ENCODE measurements at regions not wholly inside any gene's neighbourhood (a gene's known extent, or its start where the extent isn't known, plus 50 kb on each side); places are given as distances from the start of the nearest gene placed in this dataset.
"Not testable (repeated sequence)": the region's sequence is repeated elsewhere in the genome, so short reads cannot be mapped to it uniquely, and the experiment has no call there.

DNA sequence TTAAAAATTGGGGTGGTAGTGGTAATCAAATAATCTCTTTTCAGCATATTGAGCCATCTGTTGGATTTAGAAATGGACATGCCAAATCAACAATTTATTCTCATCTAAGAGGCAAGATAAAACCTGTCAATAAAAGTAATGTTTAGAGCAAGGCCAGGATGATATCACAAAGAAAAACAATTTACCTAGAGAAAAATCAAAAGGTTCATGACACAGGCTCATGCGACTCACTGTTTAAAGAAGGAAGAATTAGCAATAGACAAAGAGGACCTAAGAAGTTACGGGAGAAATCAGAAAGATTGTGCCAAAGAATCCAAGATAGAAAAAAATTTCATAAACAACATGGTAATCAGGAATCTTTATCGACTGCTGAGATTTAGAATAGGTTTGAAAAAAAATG, 868.5 kb upstream of the GBE1 start:
- no peak for DNase-seq (ENCODE audit: low read depth in 4 of 4, low spot score in 3 of 4)

DNA sequence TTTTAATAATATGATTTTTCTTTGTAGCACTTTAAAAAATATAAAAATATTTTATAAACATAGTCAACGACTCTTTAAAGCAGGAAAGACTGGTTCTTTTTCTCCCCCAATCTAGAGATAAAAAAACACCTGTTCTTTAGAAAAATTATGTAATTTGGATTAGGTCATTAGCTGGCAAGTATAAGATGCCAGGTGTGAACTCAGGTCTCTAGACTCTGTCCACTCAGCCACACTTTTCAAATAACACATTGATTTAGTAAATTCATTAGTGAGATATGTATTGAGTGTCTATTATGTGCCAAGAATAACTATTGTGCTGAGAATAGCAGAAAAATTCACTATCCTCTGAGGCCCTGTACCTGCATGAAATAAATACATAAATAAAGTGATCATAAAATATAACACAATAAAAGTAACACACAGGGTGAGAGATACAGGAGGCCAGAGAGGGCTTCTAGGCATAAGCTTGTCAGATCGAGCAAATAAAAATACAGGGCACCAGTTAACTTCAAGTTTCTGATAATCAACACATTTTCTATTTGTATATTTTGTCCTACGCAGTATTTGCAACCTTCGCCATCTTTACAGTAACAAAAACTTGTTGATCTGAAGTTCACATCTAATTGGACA, 867.1 kb upstream of the GBE1 start:
- no peak for DNase-seq (ENCODE audit: low read depth in 4 of 4, low spot score in 3 of 4)

DNA sequence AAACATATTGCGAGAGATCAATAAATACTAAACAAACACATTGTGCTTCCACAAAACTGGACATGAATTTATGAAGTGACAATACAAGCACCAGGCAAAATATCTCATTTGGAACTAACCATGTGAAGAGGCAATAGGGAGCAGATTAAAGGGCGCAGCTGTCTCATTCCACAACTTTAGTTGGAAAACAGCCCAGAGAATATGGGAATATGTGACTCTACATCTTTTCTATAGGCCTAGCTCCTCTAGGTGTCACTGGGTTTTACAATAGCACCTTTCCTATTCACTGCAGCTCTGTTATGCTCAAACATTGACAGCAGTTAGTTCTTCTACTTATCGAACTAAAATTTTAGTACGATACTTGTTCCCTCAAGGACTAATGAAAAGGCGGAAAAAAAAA, 866.3 kb upstream of the GBE1 start:
- DNase-seq (ENCODE audit: low read depth in 4 of 4, low spot score in 3 of 4): no peak

DNA sequence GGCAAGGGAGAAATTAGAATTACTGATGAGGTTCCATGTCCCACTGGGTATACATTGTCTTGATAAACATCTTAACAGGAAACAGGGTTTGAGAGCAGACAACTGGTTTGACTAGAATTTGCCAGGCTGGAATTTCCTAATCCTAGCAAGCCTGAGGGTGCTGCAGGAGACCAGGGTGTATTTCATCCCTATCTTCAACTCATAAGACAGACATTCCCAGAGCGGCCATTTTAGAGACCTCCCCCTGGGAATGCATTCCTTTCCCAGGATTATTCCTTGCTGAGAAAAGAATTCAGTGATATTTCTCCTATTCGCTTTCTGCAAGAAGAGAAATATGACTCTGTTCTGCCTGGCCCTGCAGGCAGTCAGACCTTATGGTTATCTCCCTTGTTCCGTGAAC, 859.3 kb upstream of the GBE1 start:
- not testable (repeated sequence) for DNase-seq (ENCODE audit: low read depth in 4 of 4, low spot score in 3 of 4)

DNA sequence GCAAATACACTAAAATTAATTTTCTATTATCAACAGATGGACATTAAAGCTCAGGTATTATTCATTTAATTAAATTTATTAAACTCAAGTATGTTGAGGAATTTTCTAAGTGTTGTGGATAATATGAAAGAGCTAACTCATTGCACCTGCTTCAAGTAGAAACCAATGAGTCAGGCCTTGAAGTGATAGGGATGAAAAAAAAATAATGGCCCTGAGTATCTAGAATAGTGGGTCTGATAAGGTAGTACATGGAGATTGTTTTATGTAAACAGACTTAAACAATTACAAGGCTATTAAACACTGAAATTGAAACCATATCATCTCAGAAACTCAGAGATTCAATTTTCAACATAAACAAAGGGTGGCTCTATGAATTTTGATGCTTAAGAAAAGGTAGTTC, 857.1 kb upstream of the GBE1 start:
- DNase-seq (ENCODE audit: low read depth in 4 of 4, low spot score in 3 of 4): no peak

- DNase-seq (ENCODE audit: low read depth in 4 of 4, low spot score in 3 of 4): no peak
Observed at GRCh38 chr3:82610236-82610635, 848.8 kb upstream of the GBE1 start.

DNA sequence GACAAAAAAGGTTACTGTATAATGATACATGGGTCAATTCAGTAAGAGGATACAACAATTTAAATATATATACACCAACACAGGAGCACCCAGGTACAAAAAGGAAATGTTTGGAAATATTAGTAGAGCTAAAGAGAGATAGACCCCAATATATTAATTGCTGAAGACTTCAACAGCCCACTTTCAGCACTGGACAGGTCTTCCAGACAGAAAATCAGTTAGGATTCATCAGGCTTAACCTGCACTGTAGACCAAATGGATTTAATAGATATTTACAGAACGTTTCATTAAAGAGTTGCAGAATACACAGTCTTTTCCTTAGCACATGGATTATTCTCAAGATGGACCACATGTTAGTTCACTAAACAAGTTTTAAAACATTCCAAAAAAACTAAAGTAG, 845.9 kb upstream of the GBE1 start:
- DNase-seq (ENCODE audit: low read depth in 4 of 4, low spot score in 3 of 4): no peak

GRCh38 chr3:82596805-82597204, 835.4 kb upstream of the GBE1 start:
- no peak for DNase-seq (ENCODE audit: low read depth in 4 of 4, low spot score in 3 of 4)

- DNase-seq (ENCODE audit: low read depth in 4 of 4, low spot score in 3 of 4): no peak
Observed at GRCh38 chr3:82595530-82595929, 834.1 kb upstream of the GBE1 start.

DNA sequence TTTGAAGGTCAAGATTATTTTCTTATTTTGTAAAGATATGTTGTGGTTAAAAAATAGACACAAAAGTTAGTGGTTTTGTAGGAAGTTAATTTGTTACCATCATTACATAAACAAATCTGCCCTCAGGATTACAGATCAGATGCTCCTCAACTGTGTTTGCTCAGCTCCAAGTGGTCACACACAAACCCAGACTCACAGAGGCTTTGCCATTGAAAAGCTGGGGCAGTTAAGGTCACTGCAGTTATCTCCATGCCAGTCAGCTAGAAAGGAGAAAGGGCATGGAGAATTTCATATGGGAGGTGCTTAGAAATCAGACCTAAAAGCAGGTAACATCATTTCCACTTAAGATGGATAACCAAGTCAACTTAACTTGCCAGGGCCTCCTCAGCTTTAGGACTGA, 825.7 kb upstream of the GBE1 start:
- DNase-seq (ENCODE audit: low read depth in 4 of 4, low spot score in 3 of 4): no peak

DNA sequence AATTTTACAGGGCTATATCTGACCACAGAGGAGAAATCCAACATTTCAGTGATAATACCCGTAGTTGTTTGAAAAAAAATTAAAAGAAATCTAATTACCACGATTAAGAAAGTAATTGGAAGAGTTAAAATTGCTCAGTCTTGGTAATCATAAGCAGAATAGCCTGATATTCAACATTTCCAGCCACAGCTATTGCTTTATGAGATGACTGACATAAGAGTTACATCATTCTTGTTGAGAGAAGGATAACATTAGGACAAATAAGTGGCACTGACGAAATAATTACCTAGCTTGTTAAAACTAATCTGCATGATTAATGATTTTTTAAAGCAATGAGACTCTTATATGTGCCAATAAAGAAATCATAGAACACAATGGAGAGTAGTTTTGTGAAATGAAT, 825.0 kb upstream of the GBE1 start:
- no peak for DNase-seq (ENCODE audit: low read depth in 4 of 4, low spot score in 3 of 4)

- not testable (repeated sequence) for DNase-seq (ENCODE audit: low read depth in 4 of 4, low spot score in 3 of 4)
Observed at GRCh38 chr3:82586002-82586401, 824.6 kb upstream of the GBE1 start.

DNA sequence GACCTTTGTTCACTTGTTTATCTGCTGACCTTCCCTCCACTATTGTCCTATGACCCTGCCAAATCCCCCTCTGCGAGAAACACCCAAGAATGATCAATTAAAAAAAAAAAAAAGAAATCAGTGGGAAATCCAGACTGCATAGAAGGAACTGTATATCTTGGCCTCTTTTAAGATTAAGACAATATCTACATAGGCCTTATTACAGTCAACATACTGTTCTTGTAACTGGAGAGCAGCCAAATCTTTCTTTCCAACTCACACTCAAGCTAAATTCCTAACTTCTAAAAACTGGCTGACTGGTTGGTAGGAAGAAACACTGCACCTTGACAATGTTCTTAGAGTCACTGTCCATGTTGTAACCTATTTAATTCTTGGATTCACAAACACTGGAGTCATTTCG, 824.1 kb upstream of the GBE1 start:
- not testable (repeated sequence) for DNase-seq (ENCODE audit: low read depth in 4 of 4, low spot score in 3 of 4)

GRCh38 chr3:82584861-82585260, 823.4 kb upstream of the GBE1 start:
- not testable (repeated sequence) for DNase-seq (ENCODE audit: low read depth in 4 of 4, low spot score in 3 of 4)

DNA sequence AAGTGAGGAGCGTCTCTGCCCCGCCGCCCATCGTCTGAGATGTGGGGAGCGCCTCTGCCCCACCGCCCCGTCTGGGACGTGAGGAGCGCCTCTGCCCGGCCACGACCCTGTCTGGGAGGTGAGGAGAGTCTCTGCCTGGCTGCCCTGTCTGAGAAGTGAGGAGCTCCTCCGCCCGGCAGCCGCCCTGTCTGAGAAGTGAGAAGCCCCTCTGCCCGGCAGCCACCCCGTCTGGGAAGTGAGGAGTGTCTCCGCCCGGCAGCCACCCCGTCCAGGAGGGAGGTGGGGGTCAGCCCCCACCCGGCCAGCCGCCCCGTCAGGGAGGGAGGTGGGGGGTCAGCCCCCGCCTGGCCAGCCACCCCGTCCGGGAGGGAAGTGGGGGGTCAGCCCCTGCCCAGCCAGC, 823.0 kb upstream of the GBE1 start:
- DNase-seq (ENCODE audit: low read depth in 4 of 4, low spot score in 3 of 4): not testable (repeated sequence)

- DNase-seq (ENCODE audit: low read depth in 4 of 4, low spot score in 3 of 4): no peak
Observed at GRCh38 chr3:82581350-82581749, 819.9 kb upstream of the GBE1 start.

GRCh38 chr3:82572721-82573120, 811.3 kb upstream of the GBE1 start:
- no peak for DNase-seq (ENCODE audit: low read depth in 4 of 4, low spot score in 3 of 4)

GRCh38 chr3:82568776-82569338, 807.4 kb upstream of the GBE1 start:
- no peak for DNase-seq (ENCODE audit: low read depth in 4 of 4, low spot score in 3 of 4)

DNA sequence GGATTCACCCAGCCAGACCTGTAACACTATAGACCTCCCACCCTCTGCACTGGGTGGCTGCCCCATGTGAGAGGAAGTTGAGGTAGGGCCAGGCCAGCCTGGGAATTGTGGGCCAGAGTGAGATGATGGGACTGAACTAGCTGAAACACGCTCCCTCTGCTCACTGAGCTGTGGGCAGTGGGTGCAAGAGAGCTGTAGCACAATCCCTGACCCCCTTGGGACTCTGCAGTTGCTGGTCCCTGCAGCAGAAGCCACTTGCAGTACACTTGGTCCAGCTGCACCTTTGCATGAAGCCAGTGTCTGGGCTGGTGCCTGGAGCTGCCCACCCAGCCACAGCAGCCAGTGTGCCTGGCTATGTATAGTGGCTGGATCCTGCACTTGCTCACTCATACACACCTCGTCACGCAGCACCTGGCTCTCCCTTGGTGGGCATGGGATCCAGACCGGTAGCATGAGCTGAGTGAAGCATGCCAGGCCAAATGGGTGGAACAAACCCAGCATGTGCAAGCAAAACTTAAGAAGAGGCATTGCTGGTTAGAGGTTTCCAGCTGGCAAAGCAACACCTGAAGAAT, 805.7 kb upstream of the GBE1 start:
- no peak for DNase-seq (ENCODE audit: low read depth in 4 of 4, low spot score in 3 of 4)

GRCh38 chr3:82562896-82563295, 801.5 kb upstream of the GBE1 start:
- no peak for DNase-seq (ENCODE audit: low read depth in 4 of 4, low spot score in 3 of 4)

DNA sequence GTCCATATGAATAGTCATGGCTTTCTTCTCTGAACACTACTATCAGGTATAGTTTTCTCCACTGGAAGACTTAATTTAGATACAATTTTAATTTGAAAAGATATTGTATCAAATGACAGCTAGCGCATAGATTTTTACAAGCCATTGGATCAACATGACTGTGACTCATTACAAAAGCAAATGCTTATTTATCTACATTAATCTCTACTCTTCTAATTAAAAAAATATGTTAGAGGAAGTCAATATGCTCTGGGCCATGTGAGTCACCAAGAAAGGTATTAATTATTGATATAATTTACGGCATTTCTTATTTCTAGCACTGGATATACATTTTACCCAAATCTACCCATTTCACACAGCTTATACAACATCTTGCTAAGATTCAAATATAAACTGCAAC, 800.3 kb upstream of the GBE1 start:
- no peak for DNase-seq (ENCODE audit: low read depth in 4 of 4, low spot score in 3 of 4)

DNA sequence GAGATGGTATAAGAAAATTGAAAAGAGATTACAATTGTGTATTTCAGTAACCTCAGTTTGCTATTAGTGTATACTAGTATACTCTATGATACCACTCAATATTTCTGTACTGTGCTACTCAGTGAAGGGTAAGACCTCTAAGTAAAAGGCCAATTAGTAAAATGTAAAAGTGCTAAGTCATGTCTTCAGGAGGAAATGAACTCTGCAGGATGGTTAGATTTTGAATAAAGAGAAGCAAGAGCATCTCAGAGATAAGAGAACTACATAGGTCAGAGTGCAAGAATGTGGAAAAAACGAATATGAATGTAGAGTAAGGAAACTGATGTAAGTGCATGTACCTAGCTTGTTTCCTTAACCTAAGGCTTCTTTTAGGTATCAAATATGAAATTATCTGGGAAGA, 796.6 kb upstream of the GBE1 start:
- DNase-seq (ENCODE audit: low read depth in 4 of 4, low spot score in 3 of 4): no peak

- no peak for DNase-seq (ENCODE audit: low read depth in 4 of 4, low spot score in 3 of 4)
Observed at GRCh38 chr3:82556113-82556512, 794.7 kb upstream of the GBE1 start.
